ENCODE measurements at regions not wholly inside any gene's neighbourhood (a gene's known extent, or its start where the extent isn't known, plus 50 kb on each side); places are given as distances from the start of the nearest gene placed in this dataset.

GRCh38 chr18:61972389-61973264 is 79.8 kb upstream of the RNF152 start:
- Histone ChIP-seq H3K9me3 (ENCODE audit: control insufficient read depth in 4 of 4, low read length in 3 of 4) (no peaks in the 10 kb centered on the region), H3K4me3 (ENCODE audit: low read depth in 1 of 3, low read length in 3 of 3) (no peak overlapping the region), H3K4me1 (ENCODE audit: control insufficient read depth in 4 of 4, insufficient read depth in 4 of 4, low read length in 3 of 4) (no peaks in the 10 kb centered on the region), H3K36me3 (ENCODE audit: control insufficient read depth in 4 of 4, insufficient read depth in 3 of 4, low read depth in 1 of 4, low read length in 3 of 4) (no peaks in the 10 kb centered on the region), H3K27ac (ENCODE audit: low read depth in 1 of 2, low read length in 2 of 2) (no peak overlapping the region), H3K27me3 (ENCODE audit: control insufficient read depth in 4 of 4, insufficient read depth in 4 of 4, low read length in 3 of 4) (no peaks in the 10 kb centered on the region), H3K9ac (ENCODE audit: low read depth in 1 of 2, low read length in 2 of 2) (no peak overlapping the region)
- DNase-seq (ENCODE audit: low spot score) = no peak
- 83% methylated on average over 4 of the region's 4 CpGs for WGBS
- TF ChIP-seq SP1 (IDR thresholded peaks at IDR 0.05) = no peak
- TF ChIP-seq MAX (IDR thresholded peaks at IDR 0.05) = no peak
- no peak for TF ChIP-seq CTCF (IDR thresholded peaks at IDR 0.05; ENCODE audit: low read depth, low read length, missing input control)
- no peak for TF ChIP-seq JUND (IDR thresholded peaks at IDR 0.05)

GRCh38 chr18:61967252-61967891 is 74.6 kb upstream of the RNF152 start:
- H3K9me3 ChIP-seq (ENCODE audit: control insufficient read depth in 4 of 4, low read length in 3 of 4) = no peaks in the 10 kb centered on the region
- no peaks in the 10 kb centered on the region for H3K4me1 ChIP-seq (ENCODE audit: control insufficient read depth in 4 of 4, insufficient read depth in 4 of 4, low read length in 3 of 4)
- no peak for TF ChIP-seq FOXA2 (IDR thresholded peaks at IDR 0.05)
- no peak for TF ChIP-seq MAX (IDR thresholded peaks at IDR 0.05)
- no peak for TF ChIP-seq REST (IDR thresholded peaks at IDR 0.05)
- TF ChIP-seq CTCF (IDR thresholded peaks at IDR 0.05; ENCODE audit: low read depth, low read length, missing input control) = no peak
- TF ChIP-seq RAD21 (IDR thresholded peaks at IDR 0.05) = no peak
- TF ChIP-seq JUND (IDR thresholded peaks at IDR 0.05) = no peak
- TF ChIP-seq HNF4G (IDR thresholded peaks at IDR 0.05) = no peak
- no peak for TF ChIP-seq RXRA (IDR thresholded peaks at IDR 0.05)
- no peak for TF ChIP-seq ZBTB33 (IDR thresholded peaks at IDR 0.05)
- TF ChIP-seq HNF4A (conservative IDR thresholded peaks at IDR 0.05) = no peak
- TF ChIP-seq GABPA (IDR thresholded peaks at IDR 0.05 in 1 of 2, conservative IDR thresholded peaks at IDR 0.05 in 1 of 2) = no peak
- no peak for TF ChIP-seq YY1 (IDR thresholded peaks at IDR 0.05)
- no peak for TF ChIP-seq EGR1 (IDR thresholded peaks at IDR 0.05; ENCODE audit: low read depth in 2 of 2)
- TF ChIP-seq ATF3 (IDR thresholded peaks at IDR 0.05) = no peak
- H3K27ac ChIP-seq (ENCODE audit: low read depth in 1 of 2, low read length in 2 of 2) = no peak overlapping the region
- H3K4me3 ChIP-seq (ENCODE audit: low read depth in 1 of 3, low read length in 3 of 3) = no peak overlapping the region
- DNase-seq (ENCODE audit: low spot score) = no peak
- whole genome bisulfite sequencing = 96% methylated on average over 9 of the region's 9 CpGs
- no peaks in the 10 kb centered on the region for H3K36me3 ChIP-seq (ENCODE audit: control insufficient read depth in 4 of 4, insufficient read depth in 3 of 4, low read depth in 1 of 4, low read length in 3 of 4)
- no peaks in the 10 kb centered on the region for H3K27me3 ChIP-seq (ENCODE audit: control insufficient read depth in 4 of 4, insufficient read depth in 4 of 4, low read length in 3 of 4)
- no peak overlapping the region for H3K9ac ChIP-seq (ENCODE audit: low read depth in 1 of 2, low read length in 2 of 2)
